Peyer's patch (tissue), 4 donors: ENCODE measurements at regions not wholly inside any gene's neighbourhood (a gene's known extent, or its start where the extent isn't known, plus 50 kb on each side); places are given as distances from the start of the nearest gene placed in this dataset.

ENCODE experiments used
- DNase-seq, 3 donors: peaks; one replicate each; pipeline ENCODE4 v3.0.0-alpha.2; 2017 to 2019
- H3K27ac ChIP-seq, 4 donors: fragments of 200-600 bp; sonication (generic); one replicate each; pipeline ENCODE4 v1.5.1; 2016 to 2019
- H3K27me3 ChIP-seq, 2 donors: fragments of 200-600 bp; sonication (generic); one replicate each; pipeline ENCODE4 v1.5.1; 2019
- H3K36me3 ChIP-seq, 3 donors: fragments of 200-600 bp; sonication (generic); one replicate each; pipeline ENCODE4 v1.5.1; 2016 to 2019
- H3K4me1 ChIP-seq, 4 donors: fragments of 200-600 bp; sonication (generic); one replicate each; pipeline ENCODE4 v1.5.1; 2016 to 2019
- H3K4me3 ChIP-seq, 4 donors: fragments of 200-600 bp; sonication (generic); 1 replicate in 3 of 4; 2 replicates in 1 of 4; pipeline ENCODE4 v1.5.1; 2016 to 2019; ENCODE audit warnings: mild to moderate bottlenecking in 1 of 4
- H3K9me3 ChIP-seq, 4 donors: fragments of 200-600 bp; sonication (generic); one replicate each; pipeline ENCODE4 v1.5.1; 2016 to 2019; ENCODE audit warnings: mild to moderate bottlenecking in 1 of 4
- CTCF ChIP-seq, 6 experiments: fragments of 450-650 bp in 4 of 6; fragments of 200-600 bp in 2 of 6; sonication (generic) in 1 of 6; IDR thresholded peaks; one replicate each; pipeline ENCODE4 v1.5.1; 2017 to 2019; ENCODE audit warnings: antibody characterized with exemption in 6 of 6, mild to moderate bottlenecking in 3 of 6, moderate library complexity in 1 of 6
- POLR2A ChIP-seq, 2 donors: fragments of 450-650 bp; IDR thresholded peaks; one replicate each; pipeline ENCODE4 v1.5.1; 2017; ENCODE audit warnings: antibody characterized with exemption in 2 of 2, mild to moderate bottlenecking in 2 of 2, moderate library complexity in 2 of 2

- no peaks in the 10 kb centered on the region for H3K36me3 ChIP-seq
- no peak overlapping the region for H3K27ac ChIP-seq
- H3K4me3 ChIP-seq = no peak overlapping the region
- H3K27me3 ChIP-seq = no peaks in the 10 kb centered on the region
- H3K4me1 ChIP-seq = no peaks in the 10 kb centered on the region
- no peaks in the 10 kb centered on the region for H3K9me3 ChIP-seq
- no peak for DNase-seq
- TF ChIP-seq CTCF (IDR thresholded peaks at IDR 0.05) (no peak), POLR2A (IDR thresholded peaks at IDR 0.05) (no peak)
Observed at GRCh38 chr2:76311728-76312127, 601.0 kb upstream of the GCFC2 start.

- H3K4me3 ChIP-seq = no peak overlapping the region
- no peaks in the 10 kb centered on the region for H3K4me1 ChIP-seq
- no peaks in the 10 kb centered on the region for H3K36me3 ChIP-seq
- no peaks in the 10 kb centered on the region for H3K27me3 ChIP-seq
- TF ChIP-seq CTCF (IDR thresholded peaks at IDR 0.05) = no peak
- H3K27ac ChIP-seq = no peak overlapping the region
- H3K9me3 ChIP-seq = no peaks in the 10 kb centered on the region
- no peak for DNase-seq
Observed at GRCh38 chr2:76310894-76311633, 600.3 kb upstream of the GCFC2 start.

- Histone ChIP-seq H3K36me3 (no peaks in the 10 kb centered on the region), H3K4me3 (no peak overlapping the region), H3K27me3 (no peaks in the 10 kb centered on the region), H3K4me1 (no peaks in the 10 kb centered on the region), H3K9me3 (no peaks in the 10 kb centered on the region), H3K27ac (no peak overlapping the region)
- no peak for DNase-seq
- no peak for TF ChIP-seq POLR2A (IDR thresholded peaks at IDR 0.05)
- TF ChIP-seq CTCF (IDR thresholded peaks at IDR 0.05) = no peak
Observed at GRCh38 chr2:76307495-76307894, 596.8 kb upstream of the GCFC2 start.

- H3K9me3 ChIP-seq = no peaks in the 10 kb centered on the region
- H3K27me3 ChIP-seq = no peaks in the 10 kb centered on the region
- DNase-seq = no peak
- no peak for TF ChIP-seq POLR2A (IDR thresholded peaks at IDR 0.05)
- no peak for TF ChIP-seq CTCF (IDR thresholded peaks at IDR 0.05)
- H3K4me1 ChIP-seq = no peaks in the 10 kb centered on the region
- H3K4me3 ChIP-seq = no peak overlapping the region
- no peak overlapping the region for H3K27ac ChIP-seq
- no peaks in the 10 kb centered on the region for H3K36me3 ChIP-seq
Observed at GRCh38 chr2:76298041-76298440, 587.3 kb upstream of the GCFC2 start.

GRCh38 chr2:76296438-76296837 is 585.7 kb upstream of the GCFC2 start:
- Histone ChIP-seq H3K27ac (no peak overlapping the region), H3K4me1 (no peaks in the 10 kb centered on the region), H3K27me3 (no peaks in the 10 kb centered on the region), H3K9me3 (no peaks in the 10 kb centered on the region), H3K4me3 (no peak overlapping the region), H3K36me3 (no peaks in the 10 kb centered on the region)
- no peak for DNase-seq
- TF ChIP-seq POLR2A (IDR thresholded peaks at IDR 0.05) (no peak), CTCF (IDR thresholded peaks at IDR 0.05) (no peak)

- H3K4me3 ChIP-seq = no peak overlapping the region
- DNase-seq = no peak
- H3K27ac ChIP-seq = no peak overlapping the region
- no peaks in the 10 kb centered on the region for H3K4me1 ChIP-seq
- H3K9me3 ChIP-seq = no peaks in the 10 kb centered on the region
- TF ChIP-seq POLR2A (IDR thresholded peaks at IDR 0.05) = no peak
- TF ChIP-seq CTCF (IDR thresholded peaks at IDR 0.05) = no peak
- H3K36me3 ChIP-seq = no peaks in the 10 kb centered on the region
- no peaks in the 10 kb centered on the region for H3K27me3 ChIP-seq
Observed at GRCh38 chr2:76295762-76296161, 585.0 kb upstream of the GCFC2 start.
